HepG2 (cell line): ENCODE measurements at regions not wholly inside any gene's neighbourhood (a gene's known extent, or its start where the extent isn't known, plus 50 kb on each side); places are given as distances from the start of the nearest gene placed in this dataset.

Experiments used
- AGO2 ChIP-seq: fragments of 200-400 bp; formaldehyde crosslinking; optimal IDR thresholded peaks from 2 replicates; pipeline ENCODE3; 2017; ENCODE audit warnings: mild to moderate bottlenecking, low read depth, low read length, moderate library complexity
- CREB3 ChIP-seq: sonication (generic); formaldehyde crosslinking; IDR thresholded peaks from 2 replicates; pipeline ENCODE4 v1.5.0; 2020; ENCODE audit warnings: missing genetic modification reagents
- E2F2 ChIP-seq: sonication (generic); formaldehyde crosslinking; IDR thresholded peaks from 2 replicates; pipeline ENCODE4 v1.4.0; 2020; ENCODE audit warnings: missing genetic modification reagents, borderline replicate concordance
- GATA4 ChIP-seq: sonication (generic); IDR thresholded peaks from 2 replicates; pipeline ENCODE4 v1.6.1; 2016; ENCODE audit warnings: antibody characterized with exemption, low read depth, borderline replicate concordance
- HMGA1 ChIP-seq: sonication (generic); formaldehyde crosslinking; conservative IDR thresholded peaks from 2 replicates; pipeline ENCODE4 v1.4.0; 2020; ENCODE audit warnings: missing genetic modification reagents
- IRF2 ChIP-seq: IDR thresholded peaks from 2 replicates; pipeline ENCODE4 v1.6.1; 2018; ENCODE audit warnings: missing genetic modification reagents, missing compliant biosample characterization
- KDM3A ChIP-seq: IDR thresholded peaks from 2 replicates; pipeline ENCODE4 v1.6.1; 2018; ENCODE audit warnings: low read depth, missing compliant biosample characterization
- KDM4B ChIP-seq: sonication (generic); formaldehyde crosslinking; IDR thresholded peaks from 2 replicates; pipeline ENCODE4 v1.4.0; 2020; ENCODE audit warnings: missing genetic modification reagents
- KLF9 ChIP-seq: IDR thresholded peaks from 2 replicates; pipeline ENCODE4 v1.6.1; 2016; ENCODE audit warnings: low read depth
- MIER2 ChIP-seq: IDR thresholded peaks from 2 replicates; pipeline ENCODE4 v1.6.1; 2016; ENCODE audit warnings: missing biosample characterization, missing genetic modification reagents
- NFKBIZ ChIP-seq: IDR thresholded peaks from 2 replicates; pipeline ENCODE4 v1.6.1; 2018; ENCODE audit warnings: missing genetic modification reagents, missing compliant biosample characterization
- RBFOX2 ChIP-seq: fragments of 200-400 bp; formaldehyde crosslinking; IDR thresholded peaks from 2 replicates; pipeline ENCODE4 v1.6.1; 2017; ENCODE audit warnings: low read depth, mild to moderate bottlenecking, low read length
- RBM22 ChIP-seq: fragments of 200-400 bp; formaldehyde crosslinking; optimal IDR thresholded peaks from 2 replicates; pipeline ENCODE3; 2017; ENCODE audit warnings: mild to moderate bottlenecking, low read length, moderate library complexity
- RFX3 ChIP-seq: IDR thresholded peaks from 2 replicates; pipeline ENCODE4 v1.6.1; 2016; ENCODE audit warnings: missing biosample characterization, missing genetic modification reagents
- SALL2 ChIP-seq: sonication (generic); formaldehyde crosslinking; IDR thresholded peaks from 2 replicates; pipeline ENCODE4 v1.8.1; 2023; ENCODE audit warnings: mild to moderate bottlenecking, missing genetic modification reagents, inconsistent platforms
- TFDP2 ChIP-seq: sonication (generic); formaldehyde crosslinking; IDR thresholded peaks from 2 replicates; pipeline ENCODE4 v1.4.0; 2020; ENCODE audit warnings: missing genetic modification reagents
- ZBTB40 ChIP-seq, 2 experiments: fragments of 450-650 bp in 1 of 2; sonication (generic) in 1 of 2; formaldehyde crosslinking in 1 of 2; IDR thresholded peaks; 2 replicates each; pipeline versions ENCODE4 v1.6.1 to v1.8.0; 2016 to 2022; ENCODE audit warnings: antibody characterized with exemption in 1 of 2, mild to moderate bottlenecking in 1 of 2, missing genetic modification reagents in 1 of 2
- ZMYM2 ChIP-seq: sonication (generic); formaldehyde crosslinking; IDR thresholded peaks from 2 replicates; pipeline ENCODE4 v1.8.0; 2022; ENCODE audit warnings: mild to moderate bottlenecking, missing genetic modification reagents
- ZNF33A ChIP-seq: sonication (generic); formaldehyde crosslinking; IDR thresholded peaks from 2 replicates; pipeline ENCODE4 v1.5.1; 2020; ENCODE audit warnings: missing genetic modification reagents, mild to moderate bottlenecking, moderate library complexity, borderline replicate concordance
- ZNF615 ChIP-seq: sonication (generic); formaldehyde crosslinking; IDR thresholded peaks from 2 replicates; pipeline ENCODE4 v1.5.0; 2020; ENCODE audit warnings: mild to moderate bottlenecking, missing genetic modification reagents, borderline replicate concordance
- ZNF720 ChIP-seq: sonication (generic); formaldehyde crosslinking; IDR thresholded peaks from 2 replicates; pipeline ENCODE4 v1.4.0; 2020; ENCODE audit warnings: missing genetic modification reagents

GRCh38 chr6:63496361-63496804, 75.9 kb upstream of the LOC128125822 start (continued):
- no peak for TF ChIP-seq ZBTB40 (IDR thresholded peaks at IDR 0.05)
- no peak for TF ChIP-seq ZBTB40 (CRISPR knock-in tag; IDR thresholded peaks at IDR 0.05)
- no peak for TF ChIP-seq CREB3 (CRISPR knock-in tag)
- no peak for TF ChIP-seq RBFOX2
- TF ChIP-seq SALL2: no peak
- TF ChIP-seq ZNF33A (CRISPR knock-in tag): no peak
- no peak for TF ChIP-seq E2F2 (CRISPR knock-in tag)
- TF ChIP-seq ZNF615: no peak
- TF ChIP-seq RBM22: no peak
- no peak for TF ChIP-seq GATA4
- no peak for TF ChIP-seq NFKBIZ (CRISPR knock-in tag)
- no peak for TF ChIP-seq IRF2
- no peak for TF ChIP-seq TFDP2 (CRISPR knock-in tag)
- no peak for TF ChIP-seq MIER2 (CRISPR knock-in tag)
- no peak for TF ChIP-seq KDM4B (CRISPR knock-in tag)
- no peak for TF ChIP-seq KDM3A (CRISPR knock-in tag)
- no peak for TF ChIP-seq KLF9 (CRISPR knock-in tag)
- no peak for TF ChIP-seq RFX3 (CRISPR knock-in tag)
- TF ChIP-seq ZNF720 (CRISPR knock-in tag): no peak
- no peak for TF ChIP-seq HMGA1
- TF ChIP-seq ZMYM2 (CRISPR knock-in tag): peak; percentile 91
- TF ChIP-seq AGO2: no peak
